Transverse colon (tissue), 4 donors: ENCODE measurements at regions not wholly inside any gene's neighbourhood (a gene's known extent, or its start where the extent isn't known, plus 50 kb on each side); places are given as distances from the start of the nearest gene placed in this dataset.

Experiments used
- CTCF ChIP-seq, 5 experiments: fragments of 200-600 bp in 3 of 5; fragments of 450-650 bp in 2 of 5; sonication (generic) in 3 of 5; IDR thresholded peaks; 1 replicate in 2 of 5; 2 replicates in 3 of 5; pipeline ENCODE4 v1.5.1; 2016 to 2017; ENCODE audit warnings: antibody characterized with exemption in 5 of 5, inconsistent platforms in 3 of 5, mild to moderate bottlenecking in 2 of 5, moderate library complexity in 1 of 5
- POLR2A ChIP-seq: fragments of 450-650 bp; IDR thresholded peaks from one replicate; pipeline ENCODE4 v1.6.1; 2016; ENCODE audit warnings: antibody characterized with exemption, mild to moderate bottlenecking, moderate library complexity
- POLR2AphosphoS5 ChIP-seq, 3 donors: sonication (generic); formaldehyde crosslinking; IDR thresholded peaks; one replicate each; pipeline ENCODE4 v1.6.1; 2016; ENCODE audit warnings: antibody characterized with exemption in 3 of 3

- TF ChIP-seq CTCF (IDR thresholded peaks at IDR 0.05) (no peak), POLR2A (no peak), POLR2AphosphoS5 (IDR thresholded peaks at IDR 0.05) (no peak)
Measured at GRCh38 chr7:46661431-46661830, 740.4 kb upstream of the IGFBP3 start.
